Astrocyte (in vitro differentiated cells and primary cell): ENCODE measurements at regions not wholly inside any gene's neighbourhood (a gene's known extent, or its start where the extent isn't known, plus 50 kb on each side); places are given as distances from the start of the nearest gene placed in this dataset.

Source experiments
- CTCF ChIP-seq: IDR thresholded peaks from 2 replicates; pipeline ENCODE4 v1.5.1; 2011; ENCODE audit warnings: low read depth, mild to moderate bottlenecking, inconsistent platforms, low read length, moderate library complexity; ENCODE audit not compliant: insufficient read depth
- EZH2 ChIP-seq: IDR thresholded peaks from 2 replicates; pipeline ENCODE4 v1.6.1; 2012; ENCODE audit warnings: mild to moderate bottlenecking, low read length, inconsistent platforms; ENCODE audit not compliant: insufficient read depth

GRCh38 chr2:52558265-52558664 is 1209.3 kb upstream of the CHAC2 start:
- TF ChIP-seq CTCF (no peak), EZH2 (no peak)
